SK-N-DZ (cell line): ENCODE measurements at regions not wholly inside any gene's neighbourhood (a gene's known extent, or its start where the extent isn't known, plus 50 kb on each side); places are given as distances from the start of the nearest gene placed in this dataset.
"Not testable (repeated sequence)": the region's sequence is repeated elsewhere in the genome, so short reads cannot be mapped to it uniquely, and the experiment has no call there.

Source experiments
- DNase-seq: peaks from one replicate; pipeline ENCODE4 v3.0.0-alpha.2; 2015; ENCODE audit warnings: low spot score

- no peak for DNase-seq
Observed at GRCh38 chr4:38378478-38378877, 285.5 kb upstream of the KLF3 start.

- DNase-seq = no peak
Observed at GRCh38 chr4:38381788-38382187, 282.2 kb upstream of the KLF3 start.

- DNase-seq = peak; percentile 91
Observed at GRCh38 chr4:38382520-38382919, 281.5 kb upstream of the KLF3 start.

- peak; percentile 55 for DNase-seq
Observed at GRCh38 chr4:38383646-38384121, 280.3 kb upstream of the KLF3 start.

- DNase-seq = peak; percentile 13
Observed at GRCh38 chr4:38385093-38386004, 278.6 kb upstream of the KLF3 start.

- DNase-seq = no peak
Observed at GRCh38 chr4:38386005-38386551, 277.9 kb upstream of the KLF3 start.

- no peak for DNase-seq
Observed at GRCh38 chr4:38386654-38387188, 277.3 kb upstream of the KLF3 start.

- no peak for DNase-seq
Observed at GRCh38 chr4:38387348-38387747, 276.7 kb upstream of the KLF3 start.

GRCh38 chr4:38387819-38388218, 276.2 kb upstream of the KLF3 start:
- DNase-seq = no peak

- DNase-seq = not testable (repeated sequence)
Observed at GRCh38 chr4:38388907-38389306, 275.1 kb upstream of the KLF3 start.

- no peak for DNase-seq
Observed at GRCh38 chr4:38390969-38391545, 272.9 kb upstream of the KLF3 start.

GRCh38 chr4:38392223-38392855, 271.7 kb upstream of the KLF3 start:
- DNase-seq = no peak

GRCh38 chr4:38396091-38396490, 267.9 kb upstream of the KLF3 start:
- DNase-seq = no peak

- no peak for DNase-seq
Observed at GRCh38 chr4:38396845-38397547, 267.0 kb upstream of the KLF3 start.

- DNase-seq = no peak
Observed at GRCh38 chr4:38400946-38401345, 263.1 kb upstream of the KLF3 start.

GRCh38 chr4:38406243-38406642, 257.8 kb upstream of the KLF3 start:
- no peak for DNase-seq

- no peak for DNase-seq
Observed at GRCh38 chr4:38409852-38410251, 254.1 kb upstream of the KLF3 start.

- no peak for DNase-seq
Observed at GRCh38 chr4:38411092-38411491, 252.9 kb upstream of the KLF3 start.

GRCh38 chr4:38411981-38412536, 251.9 kb upstream of the KLF3 start:
- no peak for DNase-seq

- no peak for DNase-seq
Observed at GRCh38 chr4:38413524-38414341, 250.3 kb upstream of the KLF3 start.
